Stimulated activated effector memory CD8-positive, alpha-beta T cell treated with anti-CD3 and anti-CD28 coated beads, Interleukin-12 subunit alpha, Interleukin-12 subunit beta, amount 100 ng/mL, for 72 hours (primary cell): ENCODE measurements at regions not wholly inside any gene's neighbourhood (a gene's known extent, or its start where the extent isn't known, plus 50 kb on each side); places are given as distances from the start of the nearest gene placed in this dataset.
"Not testable (repeated sequence)": the region's sequence is repeated elsewhere in the genome, so short reads cannot be mapped to it uniquely, and the experiment has no call there.

Source experiments
- ATAC-seq: fragments of 150-1000 bp; cut with Tn5 transposase; 2 replicates; pipeline ENCODE4 v1.10.0; 2021
- DNase-seq, 2 donors: peaks; one replicate each; pipeline ENCODE4 v3.0.0; 2021 to 2022; ENCODE audit warnings: low spot score in 2 of 2
- H3K27ac Mint-ChIP-seq: one replicate; pipeline ENCODE4 v1.8.0; 2022; ENCODE audit warnings: mild to moderate bottlenecking, mixed read lengths
- H3K36me3 Mint-ChIP-seq: one replicate; pipeline ENCODE4 v1.8.0; 2022; ENCODE audit warnings: mild to moderate bottlenecking, mixed read lengths
- H3K4me1 Mint-ChIP-seq: one replicate; pipeline ENCODE4 v1.8.0; 2022; ENCODE audit warnings: mixed read lengths
- H3K4me3 Mint-ChIP-seq: one replicate; pipeline ENCODE4 v1.8.0; 2022; ENCODE audit warnings: mild to moderate bottlenecking, mixed read lengths
- H3K9me3 Mint-ChIP-seq: one replicate; pipeline ENCODE4 v1.8.0; 2022; ENCODE audit warnings: mixed read lengths

DNA sequence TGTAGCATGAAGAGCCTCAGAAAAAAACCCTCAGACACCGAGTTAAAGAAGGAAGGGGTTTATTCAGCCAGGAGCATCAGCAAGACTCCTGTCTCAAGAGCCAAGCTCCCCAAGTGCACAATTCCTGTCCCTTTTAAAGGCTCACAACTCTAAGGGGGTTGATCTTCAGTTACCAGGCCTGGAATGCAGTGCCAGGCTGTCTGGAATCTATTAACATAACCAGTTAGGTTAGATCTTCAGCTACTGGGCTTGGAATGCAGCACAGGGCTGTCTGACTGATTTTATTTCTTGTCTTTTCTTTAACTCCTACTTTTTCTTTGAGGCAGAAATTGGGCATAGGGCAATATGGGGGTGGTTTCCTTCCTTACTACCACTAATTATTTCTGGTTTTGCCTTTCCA, 317.9 kb downstream of the CGGBP1 start:
- H3K27ac Mint-ChIP-seq, H3K36me3 Mint-ChIP-seq, DNase-seq, ATAC-seq, H3K4me3 Mint-ChIP-seq, H3K4me1 Mint-ChIP-seq: not testable (repeated sequence)
- peaks cover 16% of the 10 kb centered on the region for H3K9me3 Mint-ChIP-seq

DNA sequence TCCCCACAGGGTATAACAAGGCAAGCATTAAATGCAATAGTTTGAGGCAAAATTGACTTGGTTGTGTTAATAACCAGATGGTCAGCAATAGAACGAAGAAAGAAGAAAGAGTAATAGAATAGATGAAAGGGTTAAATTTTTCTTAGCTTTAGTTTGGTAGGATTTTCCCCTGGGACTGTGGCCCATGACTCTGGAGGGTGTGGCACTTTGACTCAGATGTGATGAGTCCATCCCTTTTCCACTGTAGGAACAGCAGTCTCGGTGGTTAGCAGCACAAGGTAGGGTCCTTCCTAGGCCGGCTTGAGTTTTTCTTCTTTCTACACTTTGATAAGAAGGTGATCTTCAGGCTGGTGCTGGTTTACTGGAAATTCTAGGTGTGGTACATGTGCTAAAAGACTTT, 321.0 kb downstream of the CGGBP1 start:
- H3K27ac Mint-ChIP-seq, H3K36me3 Mint-ChIP-seq, DNase-seq, H3K4me3 Mint-ChIP-seq, H3K4me1 Mint-ChIP-seq, ATAC-seq: not testable (repeated sequence)
- H3K9me3 Mint-ChIP-seq = peaks cover 16% of the 10 kb centered on the region

DNA sequence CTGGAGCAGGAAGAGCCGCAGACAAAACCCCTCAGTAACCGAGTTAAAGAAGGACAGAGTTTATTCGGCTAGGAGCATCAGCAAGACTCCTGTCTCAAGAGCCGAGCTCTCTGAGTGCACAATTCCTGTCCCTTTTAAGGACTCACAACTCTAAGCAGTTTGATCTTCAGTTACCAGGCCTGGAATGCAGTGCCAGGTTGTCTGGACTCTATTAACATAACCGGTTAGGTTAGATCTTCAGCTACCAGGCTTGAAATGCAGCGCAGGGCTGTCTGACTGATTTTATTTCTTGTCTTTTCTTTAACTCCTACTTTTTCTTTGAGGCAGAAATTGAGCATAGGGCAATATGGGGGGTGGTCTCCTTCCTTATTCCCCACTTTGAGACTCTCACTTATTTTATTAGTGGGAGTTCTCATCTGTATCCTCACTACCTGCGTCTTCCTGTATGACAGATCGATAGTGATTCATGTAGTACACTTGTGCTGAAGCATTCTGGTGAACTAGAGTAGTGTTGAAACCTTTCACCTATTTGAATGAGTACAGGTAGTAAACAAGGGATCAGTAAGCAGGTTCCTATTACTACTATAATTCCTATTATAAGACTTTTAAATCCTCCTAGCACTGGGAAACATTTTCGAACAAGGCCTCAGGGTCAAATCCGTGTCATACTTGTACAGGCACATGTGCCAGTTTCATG, 325.0 kb downstream of the CGGBP1 start:
- DNase-seq (no peak), ATAC-seq (no peak)
- Mint-ChIP-seq H3K9me3 (no peaks in the 10 kb centered on the region), H3K27ac (no peak overlapping the region), H3K4me3 (no peak overlapping the region), H3K4me1 (no peaks in the 10 kb centered on the region), H3K36me3 (no peaks in the 10 kb centered on the region)

DNA sequence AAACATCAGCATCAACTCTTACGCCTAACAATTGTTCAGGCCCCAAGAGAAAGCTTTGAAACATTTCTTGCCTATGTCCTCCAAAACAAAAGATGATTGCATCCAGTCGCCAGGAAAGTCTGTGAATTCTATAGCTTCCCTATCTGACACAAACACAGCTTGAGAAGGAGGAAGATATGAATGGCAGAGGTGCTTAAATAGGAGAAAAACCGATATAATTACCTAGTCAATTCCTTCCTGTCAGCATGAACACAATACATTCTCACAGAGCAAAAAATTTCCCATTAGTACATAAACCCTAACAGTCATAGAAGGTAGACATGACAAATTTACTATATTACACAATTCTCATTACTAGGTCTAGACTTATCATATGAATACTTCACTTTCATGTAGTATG, 326.5 kb downstream of the CGGBP1 start:
- Mint-ChIP-seq H3K36me3 (no peaks in the 10 kb centered on the region), H3K4me3 (no peak overlapping the region), H3K9me3 (no peaks in the 10 kb centered on the region), H3K27ac (no peak overlapping the region), H3K4me1 (no peaks in the 10 kb centered on the region)
- DNase-seq (no peak), ATAC-seq (no peak)

DNA sequence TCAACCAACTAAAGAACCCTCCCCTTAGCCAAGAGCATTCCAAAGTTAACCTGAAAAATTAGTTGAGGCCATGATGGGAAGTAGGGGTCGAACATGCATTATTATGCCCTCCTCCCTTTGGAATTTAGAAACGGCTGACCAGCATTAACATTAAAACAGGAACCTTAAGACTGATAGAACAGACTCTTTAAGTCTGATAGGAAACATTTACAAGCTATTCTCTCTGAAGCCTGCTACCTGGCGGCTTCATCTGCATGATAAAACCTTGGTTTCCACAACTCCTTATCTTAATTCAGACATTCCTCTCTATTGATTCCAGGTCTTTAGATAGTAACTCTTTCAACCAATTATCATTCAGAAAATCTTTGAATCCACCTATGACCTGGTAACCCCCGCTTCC, 331.0 kb downstream of the CGGBP1 start:
- H3K36me3 Mint-ChIP-seq = no peaks in the 10 kb centered on the region
- DNase-seq (no peak), ATAC-seq (no peak)
- H3K4me1 Mint-ChIP-seq = no peaks in the 10 kb centered on the region
- H3K4me3 Mint-ChIP-seq = no peak overlapping the region
- peaks cover 3% of the 10 kb centered on the region for H3K9me3 Mint-ChIP-seq
- H3K27ac Mint-ChIP-seq = no peak overlapping the region

DNA sequence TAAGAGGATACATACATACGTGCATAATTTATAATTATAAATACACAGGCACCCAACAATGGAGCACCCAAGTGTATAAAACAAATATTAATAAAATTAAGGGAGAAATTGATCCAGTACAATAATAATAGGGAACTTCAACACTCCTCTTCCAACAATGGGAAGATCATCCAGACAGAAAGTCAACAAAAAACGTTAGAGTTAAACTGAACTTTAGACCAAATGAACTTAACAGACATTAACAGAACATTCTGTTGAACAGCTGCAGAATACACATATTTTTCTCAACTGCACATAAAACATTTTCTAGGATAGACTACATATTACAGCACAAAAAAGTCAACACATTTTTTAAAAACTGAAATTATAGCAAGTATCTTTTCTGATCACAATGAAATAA, 339.7 kb downstream of the CGGBP1 start:
- Mint-ChIP-seq H3K4me1 (no peaks in the 10 kb centered on the region), H3K9me3 (peaks cover 6% of the 10 kb centered on the region), H3K4me3 (no peak overlapping the region), H3K27ac (no peak overlapping the region), H3K36me3 (no peaks in the 10 kb centered on the region)
- DNase-seq (no peak), ATAC-seq (no peak)

DNA sequence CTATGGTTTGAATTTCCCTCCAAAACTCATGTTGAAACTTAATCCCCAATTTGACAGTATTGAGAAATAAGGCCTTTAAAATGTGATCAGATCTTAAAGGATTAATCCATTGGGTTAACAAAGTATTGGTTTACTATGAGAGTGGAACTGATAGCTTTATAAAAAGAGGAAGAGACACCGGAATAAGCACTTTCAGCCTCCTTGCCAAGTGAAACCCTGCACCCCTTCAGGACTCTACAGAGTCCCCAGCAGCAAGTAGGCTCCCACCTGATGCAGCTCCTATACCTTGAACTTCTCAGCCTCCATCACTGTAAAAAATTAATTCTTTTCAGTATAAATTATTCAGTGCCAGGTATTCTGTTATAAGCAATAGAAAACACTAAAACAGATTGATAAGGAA, 348.3 kb downstream of the CGGBP1 start:
- ATAC-seq (no peak), DNase-seq (no peak)
- Mint-ChIP-seq H3K27ac (no peak overlapping the region), H3K36me3 (no peaks in the 10 kb centered on the region), H3K4me3 (no peak overlapping the region), H3K9me3 (peaks cover 2% of the 10 kb centered on the region), H3K4me1 (no peaks in the 10 kb centered on the region)

DNA sequence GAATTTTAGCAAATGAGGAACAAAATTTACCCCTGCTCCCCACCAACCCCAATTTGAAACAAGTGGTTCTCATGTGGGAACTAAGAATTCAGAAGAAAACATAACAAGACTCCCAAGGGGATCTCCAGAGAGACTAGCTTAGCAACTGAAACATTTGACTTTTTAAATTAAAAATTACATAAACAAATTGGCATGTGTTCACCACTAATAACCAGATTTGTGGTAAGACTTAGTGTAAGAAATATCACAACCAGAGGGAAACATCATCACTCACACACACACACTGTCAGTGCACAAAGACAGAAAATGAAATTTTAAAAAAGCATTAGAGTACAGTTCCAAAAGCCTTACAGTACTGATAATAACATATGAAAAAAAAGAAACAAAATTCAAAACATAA, 348.8 kb downstream of the CGGBP1 start:
- Mint-ChIP-seq H3K36me3 (no peaks in the 10 kb centered on the region), H3K4me1 (no peaks in the 10 kb centered on the region), H3K9me3 (peaks cover 2% of the 10 kb centered on the region), H3K4me3 (no peak overlapping the region), H3K27ac (no peak overlapping the region)
- ATAC-seq = no peak
- no peak for DNase-seq

DNA sequence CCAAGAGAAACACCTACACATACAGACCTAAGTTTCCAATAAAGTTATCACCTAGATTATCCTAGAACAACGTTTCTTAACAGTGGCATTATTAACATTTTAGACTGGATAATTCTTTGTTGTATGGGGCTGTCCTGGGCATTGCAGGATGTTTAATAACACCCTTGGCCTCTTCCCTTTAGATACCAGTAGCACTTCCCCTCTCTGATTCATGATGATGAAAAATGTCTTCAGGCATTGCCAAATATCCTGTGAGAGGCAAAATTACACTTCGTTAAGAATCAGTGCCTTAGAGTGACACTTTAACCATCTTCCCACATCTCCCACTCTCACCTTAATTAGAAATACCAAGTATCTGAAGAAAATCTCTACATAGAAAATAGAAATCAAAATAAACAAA, 352.6 kb downstream of the CGGBP1 start:
- peaks cover 2% of the 10 kb centered on the region for H3K9me3 Mint-ChIP-seq
- no peak overlapping the region for H3K27ac Mint-ChIP-seq
- no peaks in the 10 kb centered on the region for H3K4me1 Mint-ChIP-seq
- no peak for ATAC-seq
- H3K36me3 Mint-ChIP-seq = no peaks in the 10 kb centered on the region
- DNase-seq = no peak
- no peak overlapping the region for H3K4me3 Mint-ChIP-seq

DNA sequence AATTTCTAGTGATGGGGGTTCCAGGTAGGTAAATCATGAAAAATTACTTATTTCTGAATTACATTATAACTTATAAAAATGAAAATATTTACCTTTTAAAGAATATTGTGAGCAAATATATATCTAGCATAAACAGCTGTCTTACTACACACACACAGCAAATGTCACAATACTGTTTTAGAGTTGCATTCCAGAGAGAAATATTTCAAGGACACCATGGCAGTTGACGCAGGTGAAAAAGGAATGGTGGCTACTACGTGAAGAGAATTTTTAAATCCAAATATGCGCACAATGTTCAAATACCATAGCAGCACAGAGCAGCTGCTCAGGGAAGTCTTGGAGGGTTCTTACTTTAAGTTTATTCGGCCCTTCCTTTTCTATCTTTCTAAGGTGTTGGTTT, 356.2 kb downstream of the CGGBP1 start:
- Mint-ChIP-seq H3K36me3 (no peaks in the 10 kb centered on the region), H3K9me3 (peaks cover 2% of the 10 kb centered on the region), H3K4me3 (no peak overlapping the region), H3K27ac (no peak overlapping the region), H3K4me1 (no peaks in the 10 kb centered on the region)
- ATAC-seq (no peak), DNase-seq (no peak)

DNA sequence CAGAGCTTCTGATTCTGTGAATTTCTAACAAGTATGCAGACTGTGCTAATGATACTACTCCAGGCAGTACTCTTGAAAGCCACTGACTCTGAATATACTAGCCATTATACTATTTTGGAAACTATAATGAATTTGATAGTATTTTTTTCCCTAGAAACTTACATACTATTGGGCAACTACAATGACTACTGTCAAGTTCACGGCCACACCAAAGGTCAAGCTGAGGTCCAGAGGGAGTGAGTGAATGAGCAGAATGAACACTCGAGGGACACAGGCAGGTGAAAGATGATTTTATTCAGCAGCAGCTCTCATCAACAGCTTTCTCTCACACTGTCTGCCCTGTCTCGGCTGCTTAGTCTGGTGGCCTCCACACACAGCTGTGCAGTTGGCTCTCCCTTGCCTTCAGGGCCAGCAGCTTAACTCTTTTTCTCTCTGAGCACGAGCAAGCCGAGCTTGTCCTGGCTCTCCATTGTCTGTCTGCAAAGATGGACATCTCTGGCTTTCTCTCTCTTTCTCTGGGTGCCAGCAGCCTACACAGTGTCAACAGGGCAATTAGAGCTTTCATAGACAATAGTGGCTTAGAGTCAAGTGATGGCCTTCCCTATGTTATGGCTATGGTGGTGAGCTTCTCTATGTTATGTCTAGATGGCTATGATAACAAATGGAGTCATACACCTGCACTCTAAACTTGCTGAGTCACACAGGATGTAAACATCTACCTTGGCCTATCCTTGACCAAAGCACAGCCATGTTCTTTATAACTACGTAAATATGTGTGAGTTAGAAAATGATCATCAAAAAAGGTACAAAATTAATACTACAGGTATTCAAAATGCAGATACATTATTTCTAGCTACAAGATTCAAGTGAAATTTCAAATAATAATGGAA, 362.4 kb downstream of the CGGBP1 start:
- Mint-ChIP-seq H3K27ac (no peak overlapping the region), H3K4me3 (no peak overlapping the region), H3K36me3 (no peaks in the 10 kb centered on the region), H3K4me1 (no peaks in the 10 kb centered on the region), H3K9me3 (no peaks in the 10 kb centered on the region)
- ATAC-seq (peak; percentile 13), DNase-seq (no peak)

DNA sequence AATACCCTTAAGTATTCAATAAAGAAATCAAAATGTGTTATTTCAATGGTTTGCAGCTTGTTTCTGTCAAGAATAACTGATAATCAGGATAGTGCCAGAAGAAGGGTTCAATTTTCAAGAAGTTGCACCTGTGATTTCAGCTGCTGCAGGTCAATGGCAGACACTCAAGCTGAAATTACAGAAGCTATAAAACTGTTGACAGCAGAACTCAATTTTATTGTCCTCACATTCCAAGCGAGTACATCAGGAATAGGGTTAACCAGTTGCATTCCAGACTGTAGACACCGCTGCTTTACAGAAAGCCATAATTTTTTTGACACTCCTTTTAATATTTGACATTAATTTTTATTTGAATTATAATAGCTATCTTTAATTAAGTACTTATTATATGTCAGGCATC, 364.1 kb downstream of the CGGBP1 start:
- ATAC-seq = no peak

DNA sequence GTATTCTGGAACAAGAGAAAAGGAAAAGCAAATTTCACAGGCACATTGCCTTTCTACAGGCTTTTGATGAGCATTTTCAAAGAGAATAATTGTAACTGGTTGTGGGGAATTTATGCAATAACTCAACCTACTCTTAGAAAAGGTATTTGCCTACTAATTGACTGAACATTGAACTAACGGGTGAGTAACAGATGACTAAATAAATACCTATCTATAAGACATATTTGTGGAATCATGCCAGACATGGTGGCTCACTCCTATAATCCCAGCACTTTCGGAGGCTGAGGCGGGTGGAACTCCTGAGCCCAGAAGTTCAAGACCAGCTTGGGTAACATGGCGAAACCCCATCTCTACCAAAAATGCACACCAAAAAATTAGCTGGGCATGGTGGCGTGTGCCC, 367.7 kb downstream of the CGGBP1 start:
- H3K4me3 Mint-ChIP-seq = no peak overlapping the region
- DNase-seq = no peak
- H3K27ac Mint-ChIP-seq = no peak overlapping the region
- no peak for ATAC-seq
- peaks cover 2% of the 10 kb centered on the region for H3K9me3 Mint-ChIP-seq
- H3K36me3 Mint-ChIP-seq = no peaks in the 10 kb centered on the region
- no peaks in the 10 kb centered on the region for H3K4me1 Mint-ChIP-seq

More for the DNA sequence above, 364.1 kb downstream of the CGGBP1 start:
- H3K27ac Mint-ChIP-seq = no peak overlapping the region
- DNase-seq = no peak
- no peaks in the 10 kb centered on the region for H3K4me1 Mint-ChIP-seq
- H3K36me3 Mint-ChIP-seq = no peaks in the 10 kb centered on the region
- no peaks in the 10 kb centered on the region for H3K9me3 Mint-ChIP-seq
- H3K4me3 Mint-ChIP-seq = no peak overlapping the region

DNA sequence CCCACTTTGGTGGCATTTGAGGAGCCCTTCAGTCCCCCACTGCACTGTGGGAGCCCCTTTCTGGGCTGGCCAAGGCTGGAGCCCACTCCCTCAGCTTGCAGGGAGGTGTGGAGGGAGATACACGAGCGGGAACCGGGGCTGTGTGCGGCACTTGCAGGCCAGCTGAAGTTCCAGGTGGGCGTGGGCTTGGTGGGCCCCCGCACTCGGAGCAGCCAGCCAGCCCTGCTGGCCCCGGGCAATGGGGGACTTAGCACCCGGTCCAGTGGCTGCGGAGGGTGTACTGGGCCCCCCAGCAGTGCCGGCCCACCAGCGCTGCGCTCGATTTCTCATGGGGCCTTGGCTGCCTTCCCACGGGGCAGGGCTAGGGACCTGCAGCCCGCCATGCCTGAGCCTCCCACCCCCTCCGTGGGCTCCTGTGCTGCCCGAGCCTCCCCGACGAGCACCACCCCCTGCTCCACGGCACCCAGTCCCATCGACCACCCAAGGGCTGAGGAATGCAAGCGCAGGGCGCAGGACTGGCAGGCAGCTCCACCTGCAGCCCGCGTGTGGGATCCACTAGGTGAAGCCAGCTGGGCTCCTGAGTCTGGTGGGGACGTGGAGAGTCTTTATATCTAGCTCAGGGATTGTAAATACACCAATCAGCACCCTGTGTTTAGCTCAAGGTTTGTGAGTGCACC, 379.7 kb downstream of the CGGBP1 start:
- not testable (repeated sequence) for DNase-seq, ATAC-seq, H3K36me3 Mint-ChIP-seq, H3K4me1 Mint-ChIP-seq, H3K4me3 Mint-ChIP-seq, H3K27ac Mint-ChIP-seq, H3K9me3 Mint-ChIP-seq

DNA sequence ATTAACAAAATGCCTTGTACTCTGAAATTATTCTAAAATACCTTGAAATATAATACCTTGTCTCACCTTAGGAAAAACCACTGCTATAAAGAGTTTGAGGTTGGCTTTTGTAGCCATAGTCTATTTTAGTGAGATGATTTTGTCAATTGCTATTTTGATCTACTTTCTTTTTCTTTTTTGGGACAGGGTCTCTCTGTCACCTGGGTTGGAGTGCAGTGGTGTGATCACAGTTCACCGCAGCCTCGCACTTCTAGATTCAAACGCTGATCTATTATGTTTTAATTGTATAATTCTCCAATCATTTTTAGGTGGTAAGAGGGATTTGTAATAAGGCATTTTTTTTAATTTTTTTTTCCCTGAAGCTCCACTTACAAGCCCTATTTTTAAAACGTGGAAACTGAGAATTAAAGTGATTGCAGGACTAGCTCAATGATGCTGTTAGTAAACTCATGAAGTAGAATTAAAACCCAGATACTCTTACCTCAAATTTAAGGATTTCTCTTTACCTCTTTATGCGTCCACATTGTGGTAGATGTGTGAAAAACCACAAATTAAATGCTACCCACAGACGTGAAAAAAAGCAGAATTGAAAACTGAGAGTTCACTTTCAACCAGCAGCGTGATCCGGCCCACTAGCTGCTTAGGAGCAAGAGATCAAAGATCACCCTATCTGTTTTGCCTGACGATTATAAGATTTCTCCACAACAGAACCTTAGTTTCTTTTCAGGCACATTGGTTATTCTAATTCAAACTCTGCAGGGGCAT, 384.2 kb downstream of the CGGBP1 start:
- no peaks in the 10 kb centered on the region for H3K36me3 Mint-ChIP-seq
- no peak overlapping the region for H3K4me3 Mint-ChIP-seq
- ATAC-seq = no peak
- H3K27ac Mint-ChIP-seq = no peak overlapping the region
- DNase-seq = no peak
- H3K4me1 Mint-ChIP-seq = no peaks in the 10 kb centered on the region
- H3K9me3 Mint-ChIP-seq = no peaks in the 10 kb centered on the region
